B cell (primary cell): ENCODE measurements at regions not wholly inside any gene's neighbourhood (a gene's known extent, or its start where the extent isn't known, plus 50 kb on each side); places are given as distances from the start of the nearest gene placed in this dataset.

Experiments
- ATAC-seq: fragments of 200-7000 bp; cut with Tn5 transposase; one replicate; pipeline ENCODE4 v1.10.0; 2021; ENCODE audit warnings: low read depth, mild to moderate bottlenecking, moderate number of reproducible peaks, moderate library complexity
- CTCF ChIA-PET: fragments of 350-600 bp; sonication (Branson Sonifier 250); formaldehyde crosslinking; loops from one replicate; lab custom pipeline; 2021; ENCODE audit warnings: antibody characterized with exemption, inconsistent platforms; lab: Charles Lee
- POLR2A ChIA-PET: fragments of 350-600 bp; sonication (Branson Sonifier 250); formaldehyde crosslinking; loops from one replicate; lab custom pipeline; 2021; ENCODE audit warnings: antibody characterized with exemption; lab: Charles Lee
- DNase-seq: peaks from one replicate; pipeline ENCODE4 v3.0.0; 2013
- H2AFZ ChIP-seq: 2 replicates; pipeline ENCODE4 v1.6.1; 2012; ENCODE audit warnings: mild to moderate bottlenecking, low read depth, low read length; ENCODE audit not compliant: insufficient read depth, poor library complexity, severe bottlenecking
- H3K27ac ChIP-seq, 2 donors: 1 replicate in 1 of 2; 2 replicates in 1 of 2; pipeline ENCODE4 v1.5.1; 2012 to 2013; ENCODE audit warnings: low read length in 2 of 2, mild to moderate bottlenecking in 2 of 2, moderate library complexity in 1 of 2
- H3K27me3 ChIP-seq, 4 experiments: fragments of 200-600 bp in 1 of 4; sonication (generic) in 1 of 4; replicated peaks in 1 of 4; 1 replicate in 2 of 4; 2 replicates in 2 of 4; pipeline versions ENCODE4 v1.6.1 to v1.7.0; 2013 to 2016; ENCODE audit warnings: low read length in 3 of 4, mild to moderate bottlenecking in 2 of 4, mixed read lengths in 1 of 4, moderate library complexity in 1 of 4; ENCODE audit not compliant: insufficient read depth in 4 of 4, control insufficient read depth in 3 of 4; ENCODE audit errors: control extremely low read depth in 1 of 4
- H3K36me3 ChIP-seq, 2 experiments: replicated peaks in 1 of 2; 1 replicate in 1 of 2; 2 replicates in 1 of 2; pipeline versions ENCODE4 v1.6.1 to v1.7.1; 2013; ENCODE audit warnings: low read length in 1 of 2; ENCODE audit not compliant: insufficient read depth in 2 of 2, control insufficient read depth in 1 of 2; ENCODE audit errors: control extremely low read depth in 1 of 2, extremely low read depth in 1 of 2
- H3K4me1 ChIP-seq, 2 donors: fragments of 200-600 bp in 1 of 2; sonication (generic) in 1 of 2; 1 replicate in 1 of 2; 2 replicates in 1 of 2; pipeline versions ENCODE4 v1.5.1 to v1.6.1; 2013 to 2017; ENCODE audit warnings: low read length in 2 of 2; ENCODE audit not compliant: control insufficient read depth in 2 of 2, insufficient read depth in 2 of 2
- H3K4me2 ChIP-seq: replicated peaks from 2 replicates; pipeline ENCODE3; 2012; ENCODE audit warnings: mild to moderate bottlenecking, low read depth, low read length; ENCODE audit not compliant: poor library complexity, severe bottlenecking
- H3K4me3 ChIP-seq, 5 experiments: fragments of 200-600 bp in 1 of 5; sonication (generic) in 1 of 5; 1 replicate in 3 of 5; 2 replicates in 2 of 5; pipeline versions ENCODE4 v1.5.1 to v1.7.0; 2011 to 2016; ENCODE audit warnings: low read length in 4 of 5, mild to moderate bottlenecking in 4 of 5, low read depth in 2 of 5, control low read depth in 1 of 5, moderate library complexity in 1 of 5; ENCODE audit not compliant: insufficient read depth in 1 of 5; ENCODE audit errors: control extremely low read depth in 1 of 5, extremely low read depth in 1 of 5
- H3K79me2 ChIP-seq: fragments of 200-600 bp; sonication (generic); one replicate; pipeline ENCODE4 v1.6.0; 2016; ENCODE audit warnings: low read length; ENCODE audit not compliant: control insufficient read depth, insufficient read depth
- H3K9ac ChIP-seq: fragments of 200-600 bp; sonication (generic); 2 replicates; pipeline ENCODE4 v1.6.1; 2017; ENCODE audit warnings: mild to moderate bottlenecking, low read length, moderate library complexity
- H3K9me3 ChIP-seq, 3 donors: one replicate each; pipeline versions ENCODE4 v1.6.1 to v1.7.1; 2013; ENCODE audit warnings: low read length in 2 of 3; ENCODE audit not compliant: control insufficient read depth in 2 of 3, insufficient read depth in 1 of 3; ENCODE audit errors: control extremely low read depth in 1 of 3
- H4K20me1 ChIP-seq: 2 replicates; pipeline ENCODE4 v1.6.0; 2012; ENCODE audit warnings: mild to moderate bottlenecking, low read length; ENCODE audit not compliant: insufficient read depth, control insufficient read depth, poor library complexity, severe bottlenecking
- H3K27ac Mint-ChIP-seq: one replicate; pipeline ENCODE4 v1.8.0; 2021; ENCODE audit warnings: mixed read lengths
- H3K27me3 Mint-ChIP-seq: one replicate; pipeline ENCODE4 v1.8.0; 2021; ENCODE audit warnings: mixed read lengths
- H3K4me1 Mint-ChIP-seq: one replicate; pipeline ENCODE4 v1.8.0; 2021; ENCODE audit warnings: mixed read lengths
- H3K4me3 Mint-ChIP-seq: one replicate; pipeline ENCODE4 v1.8.0; 2021; ENCODE audit warnings: mixed read lengths
- H3K9me3 Mint-ChIP-seq: one replicate; pipeline ENCODE4 v1.8.0; 2022; ENCODE audit warnings: mixed read lengths; ENCODE audit not compliant: insufficient read depth
- EZH2 ChIP-seq: IDR thresholded peaks from 2 replicates; pipeline ENCODE4 v1.6.1; 2012; ENCODE audit warnings: borderline replicate concordance, low read depth, mild to moderate bottlenecking, moderate library complexity, low read length; ENCODE audit not compliant: insufficient read depth, poor library complexity, severe bottlenecking
- WGBS: methylation state at CpG from one replicate; pipeline ENCODE4 v1.1.5; 2013; ENCODE audit warnings: missing lambda C conversion rate; ENCODE audit not compliant: insufficient coverage; 5-methylcytosine and 5-hydroxymethylcytosine counted together
- intact Hi-C: fragments of 100-400 bp; cut with micrococcal nuclease; formaldehyde crosslinking; loops from one replicate; pipeline ENCODE4 v1.10.0; 2022
- TF ChIP-seq, protein P1 (sequence below): fragments of 200-600 bp; IDR thresholded peaks from one replicate; pipeline ENCODE4 v1.8.0; 2022; ENCODE audit warnings: antibody characterized with exemption, mild to moderate bottlenecking

DNA sequence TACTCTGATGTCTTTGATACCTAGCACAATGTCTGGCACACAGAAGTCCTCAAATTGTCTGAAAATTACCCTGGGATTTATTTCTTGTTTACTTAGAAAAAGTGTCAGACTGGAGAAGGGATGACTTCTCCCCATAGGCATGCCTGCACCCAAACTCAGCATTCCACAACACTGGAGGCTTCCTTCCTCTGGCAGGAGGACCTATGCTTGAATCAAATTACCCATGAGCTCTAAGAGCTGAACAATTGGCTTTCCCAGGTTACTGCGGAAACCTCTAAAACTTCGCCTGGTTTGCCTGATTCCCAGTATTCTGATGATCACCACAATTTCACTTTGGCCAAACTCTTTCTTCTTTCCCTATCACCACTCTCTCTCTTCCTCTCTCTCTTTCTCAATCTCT, 217.4 kb downstream of the DIPK2A start:
- H3K36me3 ChIP-seq: no peaks in the 10 kb centered on the region
- no peaks in the 10 kb centered on the region for H3K27me3 Mint-ChIP-seq

DNA sequence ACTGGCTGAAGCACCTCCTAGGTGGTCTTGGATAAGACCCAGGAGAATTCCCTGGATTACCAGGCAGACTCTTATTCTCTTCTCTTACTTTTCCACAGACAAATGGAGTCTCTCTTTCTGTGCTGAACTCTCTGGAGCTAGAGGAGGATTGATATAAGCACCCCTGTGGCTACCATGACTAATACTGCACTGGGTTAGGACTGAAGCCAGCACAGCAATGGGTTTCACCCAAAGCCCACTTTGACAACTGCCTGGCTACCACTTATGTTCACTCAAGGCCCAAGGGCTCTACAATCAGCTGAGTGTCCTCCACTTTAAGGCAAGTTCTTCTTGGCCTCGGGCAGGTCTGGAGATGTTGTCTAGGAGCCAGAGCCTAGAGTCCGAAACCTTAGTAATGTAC, 225.5 kb downstream of the DIPK2A start:
- Histone ChIP-seq H3K4me3 (no peak overlapping the region), H2AFZ (no peak overlapping the region), H4K20me1 (no peaks in the 10 kb centered on the region), H3K4me1 (no peaks in the 10 kb centered on the region), H3K9me3 (peaks cover 2 to 3% (median 3%) of the 10 kb centered on the region in 3 donors), H3K4me2 (no peak overlapping the region), H3K9ac (no peak overlapping the region), H3K27ac (no peak overlapping the region), H3K79me2 (no peaks in the 10 kb centered on the region), H3K27me3 (peaks cover 0 to 3% (median 0%) of the 10 kb centered on the region in 4 experiments), H3K36me3 (no peaks in the 10 kb centered on the region)
- Mint-ChIP-seq H3K4me3 (no peak overlapping the region), H3K9me3 (peaks cover 12% of the 10 kb centered on the region), H3K27ac (no peak overlapping the region), H3K27me3 (no peaks in the 10 kb centered on the region), H3K4me1 (no peaks in the 10 kb centered on the region)
- ChIA-PET POLR2A (no interaction called here), CTCF (no interaction called here)
- ATAC-seq (no peak), DNase-seq (no peak)
- intact Hi-C loops: no loop called here
- WGBS: 100% methylated on average over 1 of the region's 2 CpGs
- no peak for TF ChIP-seq EZH2
- TF ChIP-seq, protein P1, sequence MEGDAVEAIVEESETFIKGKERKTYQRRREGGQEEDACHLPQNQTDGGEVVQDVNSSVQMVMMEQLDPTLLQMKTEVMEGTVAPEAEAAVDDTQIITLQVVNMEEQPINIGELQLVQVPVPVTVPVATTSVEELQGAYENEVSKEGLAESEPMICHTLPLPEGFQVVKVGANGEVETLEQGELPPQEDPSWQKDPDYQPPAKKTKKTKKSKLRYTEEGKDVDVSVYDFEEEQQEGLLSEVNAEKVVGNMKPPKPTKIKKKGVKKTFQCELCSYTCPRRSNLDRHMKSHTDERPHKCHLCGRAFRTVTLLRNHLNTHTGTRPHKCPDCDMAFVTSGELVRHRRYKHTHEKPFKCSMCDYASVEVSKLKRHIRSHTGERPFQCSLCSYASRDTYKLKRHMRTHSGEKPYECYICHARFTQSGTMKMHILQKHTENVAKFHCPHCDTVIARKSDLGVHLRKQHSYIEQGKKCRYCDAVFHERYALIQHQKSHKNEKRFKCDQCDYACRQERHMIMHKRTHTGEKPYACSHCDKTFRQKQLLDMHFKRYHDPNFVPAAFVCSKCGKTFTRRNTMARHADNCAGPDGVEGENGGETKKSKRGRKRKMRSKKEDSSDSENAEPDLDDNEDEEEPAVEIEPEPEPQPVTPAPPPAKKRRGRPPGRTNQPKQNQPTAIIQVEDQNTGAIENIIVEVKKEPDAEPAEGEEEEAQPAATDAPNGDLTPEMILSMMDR: no peak

More for the DNA sequence above, 217.4 kb downstream of the DIPK2A start:
- Histone ChIP-seq H3K27ac (no peak overlapping the region), H3K79me2 (no peaks in the 10 kb centered on the region), H3K4me2 (no peak overlapping the region), H3K9ac (no peak overlapping the region), H2AFZ (no peak overlapping the region), H4K20me1 (no peaks in the 10 kb centered on the region), H3K4me1 (no peaks in the 10 kb centered on the region), H3K9me3 (no peaks in the 10 kb centered on the region), H3K4me3 (no peak overlapping the region), H3K27me3 (no peaks in the 10 kb centered on the region)
- 93% methylated on average over 2 of the region's 2 CpGs for WGBS
- Mint-ChIP-seq H3K27ac (no peak overlapping the region), H3K4me3 (no peak overlapping the region), H3K4me1 (no peaks in the 10 kb centered on the region), H3K9me3 (peaks cover 11% of the 10 kb centered on the region)
- ChIA-PET POLR2A (no interaction called here), CTCF (no interaction called here)
- intact Hi-C loops: no loop called here
- TF ChIP-seq, protein P1: no peak
- no peak for TF ChIP-seq EZH2
- no peak for ATAC-seq
- no peak for DNase-seq
